Testis (tissue), 2 donors: ENCODE measurements at regions not wholly inside any gene's neighbourhood (a gene's known extent, or its start where the extent isn't known, plus 50 kb on each side); places are given as distances from the start of the nearest gene placed in this dataset.

Source experiments
- CTCF ChIP-seq, 3 experiments: fragments of 450-650 bp in 2 of 3; fragments of 200-600 bp in 1 of 3; sonication (generic) in 1 of 3; IDR thresholded peaks; one replicate each; pipeline ENCODE4 v1.5.1; 2016 to 2019; ENCODE audit warnings: antibody characterized with exemption in 3 of 3, mild to moderate bottlenecking in 2 of 3, moderate library complexity in 1 of 3
- POLR2A ChIP-seq: fragments of 450-650 bp; IDR thresholded peaks from one replicate; pipeline ENCODE4 v1.6.1; 2017; ENCODE audit warnings: antibody characterized with exemption, mild to moderate bottlenecking, moderate library complexity

GRCh38 chr17:79282294-79282693 lies 207.7 kb downstream of the ENGASE start:
- TF ChIP-seq CTCF (IDR thresholded peaks at IDR 0.05) (no peak), POLR2A (no peak)
